ENCODE measurements at regions not wholly inside any gene's neighbourhood (a gene's known extent, or its start where the extent isn't known, plus 50 kb on each side); places are given as distances from the start of the nearest gene placed in this dataset.

- no peaks in the 10 kb centered on the region for H3K27me3 ChIP-seq (replicated peaks)
- DNase-seq, result no peak
- H3K4me3 ChIP-seq (ENCODE audit: low read depth, low read length), result no peak overlapping the region
- TF ChIP-seq CTCF (IDR thresholded peaks at IDR 0.05; ENCODE audit: low read depth, low read length, missing control alignments), result no peak
- no peak overlapping the region for H3K27ac ChIP-seq
- no peaks in the 10 kb centered on the region for H3K36me3 ChIP-seq (replicated peaks)
- in situ Hi-C loops (cut with HindIII; ENCODE audit: low pct_ligation_motif_present, low sequenced_read_pairs), result no loop called here
Measured at GRCh38 chr14:26008290-26008689, 589.5 kb downstream of the NOVA1 start.

- Histone ChIP-seq H3K36me3 (replicated peaks) (no peaks in the 10 kb centered on the region), H3K4me3 (ENCODE audit: low read depth, low read length) (no peak overlapping the region), H3K27ac (no peak overlapping the region), H3K27me3 (replicated peaks) (no peaks in the 10 kb centered on the region)
- no peak for TF ChIP-seq CTCF (IDR thresholded peaks at IDR 0.05; ENCODE audit: low read depth, low read length, missing control alignments)
- DNase-seq, result no peak
- in situ Hi-C loops (cut with HindIII; ENCODE audit: low pct_ligation_motif_present, low sequenced_read_pairs), result no loop called here
Measured at GRCh38 chr14:26004342-26004741, 593.5 kb downstream of the NOVA1 start.

GRCh38 chr14:25993830-25994229 lies 604.0 kb downstream of the NOVA1 start:
- in situ Hi-C loops (cut with HindIII; ENCODE audit: low pct_ligation_motif_present, low sequenced_read_pairs), result no loop called here
- no peak for TF ChIP-seq CTCF (IDR thresholded peaks at IDR 0.05; ENCODE audit: low read depth, low read length, missing control alignments)
- H3K4me3 ChIP-seq (ENCODE audit: low read depth, low read length), result no peak overlapping the region
- no peaks in the 10 kb centered on the region for H3K27me3 ChIP-seq (replicated peaks)
- DNase-seq, result no peak
- no peaks in the 10 kb centered on the region for H3K36me3 ChIP-seq (replicated peaks)
- H3K27ac ChIP-seq, result no peak overlapping the region

- TF ChIP-seq CTCF (IDR thresholded peaks at IDR 0.05; ENCODE audit: low read depth, low read length, missing control alignments), result no peak
- Histone ChIP-seq H3K36me3 (replicated peaks) (no peaks in the 10 kb centered on the region), H3K4me3 (ENCODE audit: low read depth, low read length) (no peak overlapping the region), H3K27me3 (replicated peaks) (no peaks in the 10 kb centered on the region), H3K27ac (no peak overlapping the region)
- in situ Hi-C loops (cut with HindIII; ENCODE audit: low pct_ligation_motif_present, low sequenced_read_pairs), result no loop called here
- no peak for DNase-seq
Measured at GRCh38 chr14:25988536-25988935, 609.3 kb downstream of the NOVA1 start.

- H3K27me3 ChIP-seq (replicated peaks), result no peaks in the 10 kb centered on the region
- H3K4me3 ChIP-seq (ENCODE audit: low read depth, low read length), result no peak overlapping the region
- no peak for TF ChIP-seq CTCF (IDR thresholded peaks at IDR 0.05; ENCODE audit: low read depth, low read length, missing control alignments)
- no peaks in the 10 kb centered on the region for H3K36me3 ChIP-seq (replicated peaks)
- in situ Hi-C loops (cut with HindIII; ENCODE audit: low pct_ligation_motif_present, low sequenced_read_pairs), result no loop called here
- no peak overlapping the region for H3K27ac ChIP-seq
- no peak for DNase-seq
Measured at GRCh38 chr14:25955772-25956171, 642.1 kb downstream of the NOVA1 start.

GRCh38 chr14:25953532-25954139 lies 644.2 kb downstream of the NOVA1 start:
- no peak overlapping the region for H3K4me3 ChIP-seq (ENCODE audit: low read depth, low read length)
- in situ Hi-C loops (cut with HindIII; ENCODE audit: low pct_ligation_motif_present, low sequenced_read_pairs), result no loop called here
- H3K36me3 ChIP-seq (replicated peaks), result no peaks in the 10 kb centered on the region
- no peak for TF ChIP-seq CTCF (IDR thresholded peaks at IDR 0.05; ENCODE audit: low read depth, low read length, missing control alignments)
- H3K27me3 ChIP-seq (replicated peaks), result no peaks in the 10 kb centered on the region
- H3K27ac ChIP-seq, result no peak overlapping the region
- DNase-seq, result peak; percentile 32

Measured in brain microvascular endothelial cell (primary cell).